ENCODE measurements at regions not wholly inside any gene's neighbourhood (a gene's known extent, or its start where the extent isn't known, plus 50 kb on each side); places are given as distances from the start of the nearest gene placed in this dataset.

DNA sequence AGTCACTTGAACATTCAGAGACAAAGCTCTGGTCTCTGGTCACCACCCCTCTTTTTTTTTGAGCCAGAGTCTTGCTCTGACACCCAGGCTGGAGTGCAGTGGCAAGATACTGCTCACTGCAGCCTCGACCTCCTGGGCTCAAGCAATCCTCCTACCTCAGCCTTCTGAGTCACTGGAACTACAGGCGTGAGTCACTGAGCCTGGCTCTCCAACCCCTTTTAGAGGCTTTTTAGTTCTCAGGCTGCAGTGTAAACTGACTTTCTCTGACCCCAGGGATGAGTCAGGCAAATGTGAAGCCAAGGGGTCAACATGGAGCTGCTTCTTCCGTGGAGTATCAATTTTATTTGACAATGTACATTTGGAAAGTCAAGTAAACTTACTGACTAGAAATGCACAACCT lies 229.2 kb downstream of the PTTG2 start (continued):
- TF ChIP-seq DPF2 (IDR thresholded peaks at IDR 0.05) (peak; percentile 70), ZNF174 (CRISPR knock-in tag; IDR thresholded peaks at IDR 0.05) (no peak), ZNF644 (tag; IDR thresholded peaks at IDR 0.05; ENCODE audit: low read depth) (no peak), SETDB1 (IDR thresholded peaks at IDR 0.05; ENCODE audit: low read length) (no peak)

DNA sequence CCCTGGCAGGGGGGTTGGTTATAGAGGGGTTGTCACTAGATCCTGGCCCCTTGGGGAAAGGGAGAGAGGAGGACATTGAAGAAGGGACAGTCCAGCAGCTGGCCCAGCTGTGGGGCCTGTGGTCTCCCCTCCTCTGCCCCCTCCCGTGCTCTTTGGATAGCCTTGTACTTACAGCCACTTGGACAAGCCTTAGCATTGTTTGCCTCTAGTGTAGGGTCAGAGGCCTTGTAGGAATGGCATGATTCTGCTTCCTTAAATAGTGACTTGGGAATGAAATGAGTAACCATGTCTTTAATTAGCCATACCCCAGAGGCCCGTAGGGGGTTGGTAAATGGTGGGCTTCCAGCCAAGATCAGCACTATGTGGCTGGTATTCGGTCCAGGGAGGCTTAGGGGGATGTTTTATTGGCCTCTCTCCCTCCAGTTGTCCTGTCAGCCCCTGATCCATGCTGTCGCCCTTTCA lies 230.6 kb downstream of the PTTG2 start:
- DNase-seq (ENCODE audit: extremely low read depth in 1 of 4, low spot score in 3 of 4) (no peak), FAIRE-seq (no peak), ATAC-seq (no peak)
- Histone ChIP-seq H3K79me2 (ENCODE audit: control insufficient read depth, insufficient read depth, low read length) (no peaks in the 10 kb centered on the region), H3K4me2 (ENCODE audit: insufficient read depth, low read length) (no peak overlapping the region), H3K27ac (ENCODE audit: extremely low read depth, low read depth, low read length) (no peak overlapping the region), H3K4me3 (no peak overlapping the region), H3K4me1 (replicated peaks in 1 of 2; ENCODE audit: control insufficient read depth in 2 of 2, insufficient read depth in 2 of 2, low read length in 2 of 2) (no peaks in the 10 kb centered on the region; a peak in 1 of 5 replicates), H3K27me3 (ENCODE audit: control insufficient read depth in 2 of 2, insufficient read depth in 2 of 2, low read length in 2 of 2) (peaks cover 0 to 5% of the 10 kb centered on the region in 2 experiments; a peak in 1 of 5 replicates), H3K9me3 (replicated peaks; ENCODE audit: control insufficient read depth, insufficient read depth, low read depth, low read length) (no peaks in the 10 kb centered on the region), H3K36me3 (ENCODE audit: control insufficient read depth, insufficient read depth, low read length) (no peaks in the 10 kb centered on the region), H3K9ac (ENCODE audit: insufficient read depth in 1 of 2, low read depth in 2 of 2, low read length in 2 of 2) (no peak overlapping the region), H4K20me1 (replicated peaks; ENCODE audit: control insufficient read depth, insufficient read depth, low read length) (no peaks in the 10 kb centered on the region), H2AFZ (ENCODE audit: low read depth, low read length) (no peak overlapping the region), H3K9me1 (ENCODE audit: control insufficient read depth, insufficient read depth, low read length) (no peaks in the 10 kb centered on the region)
- in situ Hi-C loops (cut with MboI): no loop called here
- POLR2A ChIA-PET: no interaction called here
- no TSS peak for BruUV-seq (replicated peaks)
- 13% methylated on average over 2 of the region's 4 CpGs for WGBS (ENCODE audit: insufficient coverage, low coverage, missing lambda C conversion rate)
- CTCF ChIA-PET (ENCODE audit: low intra/inter-chr PET ratio): no interaction called here
- intact Hi-C loops (cut with micrococcal nuclease): no loop called here
- TF ChIP-seq, protein P1, sequence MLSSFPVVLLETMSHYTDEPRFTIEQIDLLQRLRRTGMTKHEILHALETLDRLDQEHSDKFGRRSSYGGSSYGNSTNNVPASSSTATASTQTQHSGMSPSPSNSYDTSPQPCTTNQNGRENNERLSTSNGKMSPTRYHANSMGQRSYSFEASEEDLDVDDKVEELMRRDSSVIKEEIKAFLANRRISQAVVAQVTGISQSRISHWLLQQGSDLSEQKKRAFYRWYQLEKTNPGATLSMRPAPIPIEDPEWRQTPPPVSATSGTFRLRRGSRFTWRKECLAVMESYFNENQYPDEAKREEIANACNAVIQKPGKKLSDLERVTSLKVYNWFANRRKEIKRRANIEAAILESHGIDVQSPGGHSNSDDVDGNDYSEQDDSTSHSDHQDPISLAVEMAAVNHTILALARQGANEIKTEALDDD (IDR thresholded peaks at IDR 0.05): no peak
- TF ChIP-seq MBD2 (IDR thresholded peaks at IDR 0.05; ENCODE audit: borderline replicate concordance, low read depth) (no peak), ZNF507 (tag; conservative IDR thresholded peaks at IDR 0.05) (no peak), ZNF3 (CRISPR knock-in tag; IDR thresholded peaks at IDR 0.05) (no peak), HOXB6 (CRISPR knock-in tag; IDR thresholded peaks at IDR 0.05; ENCODE audit: borderline replicate concordance) (no peak), ZNF282 (CRISPR knock-in tag; IDR thresholded peaks at IDR 0.05) (no peak)
- TF ChIP-seq, protein P2, sequence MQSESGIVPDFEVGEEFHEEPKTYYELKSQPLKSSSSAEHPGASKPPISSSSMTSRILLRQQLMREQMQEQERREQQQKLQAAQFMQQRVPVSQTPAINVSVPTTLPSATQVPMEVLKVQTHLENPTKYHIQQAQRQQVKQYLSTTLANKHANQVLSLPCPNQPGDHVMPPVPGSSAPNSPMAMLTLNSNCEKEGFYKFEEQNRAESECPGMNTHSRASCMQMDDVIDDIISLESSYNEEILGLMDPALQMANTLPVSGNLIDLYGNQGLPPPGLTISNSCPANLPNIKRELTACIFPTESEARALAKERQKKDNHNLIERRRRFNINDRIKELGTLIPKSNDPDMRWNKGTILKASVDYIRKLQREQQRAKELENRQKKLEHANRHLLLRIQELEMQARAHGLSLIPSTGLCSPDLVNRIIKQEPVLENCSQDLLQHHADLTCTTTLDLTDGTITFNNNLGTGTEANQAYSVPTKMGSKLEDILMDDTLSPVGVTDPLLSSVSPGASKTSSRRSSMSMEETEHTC (IDR thresholded peaks at IDR 0.05): no peak
- TF ChIP-seq, protein P3, sequence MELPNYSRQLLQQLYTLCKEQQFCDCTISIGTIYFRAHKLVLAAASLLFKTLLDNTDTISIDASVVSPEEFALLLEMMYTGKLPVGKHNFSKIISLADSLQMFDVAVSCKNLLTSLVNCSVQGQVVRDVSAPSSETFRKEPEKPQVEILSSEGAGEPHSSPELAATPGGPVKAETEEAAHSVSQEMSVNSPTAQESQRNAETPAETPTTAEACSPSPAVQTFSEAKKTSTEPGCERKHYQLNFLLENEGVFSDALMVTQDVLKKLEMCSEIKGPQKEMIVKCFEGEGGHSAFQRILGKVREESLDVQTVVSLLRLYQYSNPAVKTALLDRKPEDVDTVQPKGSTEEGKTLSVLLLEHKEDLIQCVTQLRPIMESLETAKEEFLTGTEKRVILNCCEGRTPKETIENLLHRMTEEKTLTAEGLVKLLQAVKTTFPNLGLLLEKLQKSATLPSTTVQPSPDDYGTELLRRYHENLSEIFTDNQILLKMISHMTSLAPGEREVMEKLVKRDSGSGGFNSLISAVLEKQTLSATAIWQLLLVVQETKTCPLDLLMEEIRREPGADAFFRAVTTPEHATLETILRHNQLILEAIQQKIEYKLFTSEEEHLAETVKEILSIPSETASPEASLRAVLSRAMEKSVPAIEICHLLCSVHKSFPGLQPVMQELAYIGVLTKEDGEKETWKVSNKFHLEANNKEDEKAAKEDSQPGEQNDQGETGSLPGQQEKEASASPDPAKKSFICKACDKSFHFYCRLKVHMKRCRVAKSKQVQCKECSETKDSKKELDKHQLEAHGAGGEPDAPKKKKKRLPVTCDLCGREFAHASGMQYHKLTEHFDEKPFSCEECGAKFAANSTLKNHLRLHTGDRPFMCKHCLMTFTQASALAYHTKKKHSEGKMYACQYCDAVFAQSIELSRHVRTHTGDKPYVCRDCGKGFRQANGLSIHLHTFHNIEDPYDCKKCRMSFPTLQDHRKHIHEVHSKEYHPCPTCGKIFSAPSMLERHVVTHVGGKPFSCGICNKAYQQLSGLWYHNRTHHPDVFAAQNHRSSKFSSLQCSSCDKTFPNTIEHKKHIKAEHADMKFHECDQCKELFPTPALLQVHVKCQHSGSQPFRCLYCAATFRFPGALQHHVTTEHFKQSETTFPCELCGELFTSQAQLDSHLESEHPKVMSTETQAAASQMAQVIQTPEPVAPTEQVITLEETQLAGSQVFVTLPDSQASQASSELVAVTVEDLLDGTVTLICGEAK (IDR thresholded peaks at IDR 0.05): no peak
- TF ChIP-seq, protein P3 (CRISPR knock-in tag; IDR thresholded peaks at IDR 0.05): no peak

Measured in K562 (cell line).